GM15510 (cell line): ENCODE measurements at regions not wholly inside any gene's neighbourhood (a gene's known extent, or its start where the extent isn't known, plus 50 kb on each side); places are given as distances from the start of the nearest gene placed in this dataset.

Experiments
- POLR2A ChIP-seq: IDR thresholded peaks from 3 replicates; pipeline ENCODE4 v1.6.1; 2011; ENCODE audit warnings: borderline replicate concordance; ENCODE audit not compliant: insufficient read length; ENCODE audit errors: extremely low read depth

DNA sequence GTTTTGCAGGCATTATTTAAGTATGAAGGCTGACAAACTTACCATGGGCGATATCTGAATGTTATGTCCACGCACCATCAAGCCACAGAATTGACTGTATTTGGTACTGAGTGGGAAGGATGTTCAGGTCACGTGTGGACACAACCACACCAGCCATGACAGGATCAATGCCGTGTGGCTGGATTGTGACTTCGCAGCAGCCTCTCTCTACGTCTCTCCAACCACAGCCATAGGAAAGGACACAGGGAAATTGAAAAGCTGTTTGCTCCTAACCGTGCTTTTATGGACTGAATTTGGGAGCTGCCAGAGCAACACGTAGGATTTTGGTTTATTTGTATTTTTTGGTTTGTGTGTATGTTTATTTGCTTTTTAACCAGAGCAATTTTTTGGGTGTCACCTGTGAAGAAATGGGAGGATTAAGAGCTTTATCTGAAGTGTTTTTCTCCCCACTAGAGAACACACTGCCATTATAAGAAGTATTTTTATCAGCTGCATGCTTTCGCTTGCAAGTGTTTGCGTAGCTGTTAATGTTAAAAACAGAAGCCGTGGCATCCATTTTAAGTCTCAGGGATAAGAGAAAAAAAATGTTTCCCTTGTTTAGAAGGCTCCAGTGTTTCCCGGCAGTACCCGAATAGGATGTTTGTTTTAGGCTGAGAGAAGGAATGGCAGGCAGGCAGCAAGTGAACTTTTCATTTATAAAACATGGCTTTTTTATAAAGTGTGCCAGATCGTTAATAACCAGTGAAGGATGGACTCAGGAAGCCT, 401.1 kb upstream of the NFE2L3 start:
- TF ChIP-seq POLR2A, result no peak

- TF ChIP-seq POLR2A, result no peak
Observed at GRCh38 chr7:25752154-25752553, 399.8 kb upstream of the NFE2L3 start.

GRCh38 chr7:25752967-25753791, 398.8 kb upstream of the NFE2L3 start:
- no peak for TF ChIP-seq POLR2A

GRCh38 chr7:25753837-25754236, 398.2 kb upstream of the NFE2L3 start:
- TF ChIP-seq POLR2A, result no peak

GRCh38 chr7:25754333-25754732, 397.7 kb upstream of the NFE2L3 start:
- no peak for TF ChIP-seq POLR2A

DNA sequence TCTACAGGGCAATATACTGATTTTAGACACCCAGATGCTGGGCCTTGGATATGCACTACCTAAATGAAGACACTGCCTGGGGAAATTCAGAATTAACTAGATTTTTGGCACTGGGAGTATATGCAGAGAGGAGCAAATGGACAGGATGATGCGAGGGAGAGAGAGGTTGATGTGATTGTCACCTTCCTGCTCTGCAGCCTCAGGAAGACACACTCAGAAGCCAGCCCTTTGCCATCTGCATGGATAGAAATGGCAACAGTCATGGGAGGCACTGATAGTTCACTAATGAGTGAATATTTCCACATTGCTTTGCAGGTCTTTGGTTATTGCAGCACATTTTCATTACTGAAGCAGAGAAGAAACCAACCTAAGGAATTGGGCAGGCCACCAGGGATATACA, 397.2 kb upstream of the NFE2L3 start:
- TF ChIP-seq POLR2A, result no peak

DNA sequence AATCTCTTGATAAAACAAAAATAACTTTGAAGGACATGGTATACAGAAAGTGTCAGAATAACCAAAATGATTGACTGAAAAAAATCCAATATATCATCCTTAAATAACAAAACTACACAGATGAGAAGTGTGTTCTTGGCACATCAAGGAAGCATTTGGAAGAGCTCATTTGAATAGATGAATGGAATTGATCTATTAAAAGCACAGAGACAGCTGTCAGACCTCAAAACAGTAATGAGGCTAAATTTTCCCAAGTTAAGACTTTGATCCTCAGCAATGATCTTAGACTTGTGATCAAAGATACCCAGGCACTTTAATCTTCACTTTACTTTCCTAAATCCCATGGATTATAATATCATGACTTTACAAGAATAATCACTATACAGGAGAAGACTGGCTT, 395.4 kb upstream of the NFE2L3 start:
- no peak for TF ChIP-seq POLR2A

DNA sequence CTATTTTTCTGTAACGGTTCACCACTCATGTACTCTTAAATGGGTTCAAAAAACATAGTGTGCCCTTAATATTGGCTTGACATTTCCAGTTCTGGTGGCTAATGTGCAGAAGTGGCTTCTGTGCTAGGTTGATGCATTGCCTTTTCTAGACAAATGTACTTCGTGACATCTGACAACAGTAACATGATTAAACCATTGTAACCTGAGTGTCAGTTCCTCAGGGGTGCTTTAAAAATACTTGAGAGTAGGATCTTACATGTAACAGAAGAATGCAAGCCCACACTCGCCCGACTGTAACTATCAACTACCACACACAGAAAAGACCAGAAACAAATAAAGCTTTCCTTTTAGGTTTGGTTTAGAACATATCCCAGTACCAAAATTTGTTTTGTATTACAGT, 393.4 kb upstream of the NFE2L3 start:
- no peak for TF ChIP-seq POLR2A

- no peak for TF ChIP-seq POLR2A
Observed at GRCh38 chr7:25759286-25759685, 392.7 kb upstream of the NFE2L3 start.

DNA sequence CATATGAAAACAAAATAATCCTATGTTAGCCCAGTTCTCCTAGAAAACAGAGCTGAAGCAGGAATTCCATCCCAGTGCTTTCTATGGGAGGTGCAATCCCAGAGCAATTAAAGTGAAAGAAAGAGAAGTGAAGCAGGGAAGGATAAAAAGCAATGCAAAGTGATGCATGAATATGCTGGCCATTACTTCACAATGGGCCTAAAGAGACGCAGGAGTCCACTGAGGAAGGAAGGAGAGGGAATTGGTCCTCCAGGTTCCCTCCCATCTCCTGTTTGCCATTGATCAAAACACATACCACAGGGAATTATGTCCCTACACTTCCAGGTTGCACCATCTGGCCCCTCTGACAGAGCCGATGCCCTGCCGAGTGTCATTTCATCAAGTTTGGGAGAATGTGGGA, 392.2 kb upstream of the NFE2L3 start:
- no peak for TF ChIP-seq POLR2A

DNA sequence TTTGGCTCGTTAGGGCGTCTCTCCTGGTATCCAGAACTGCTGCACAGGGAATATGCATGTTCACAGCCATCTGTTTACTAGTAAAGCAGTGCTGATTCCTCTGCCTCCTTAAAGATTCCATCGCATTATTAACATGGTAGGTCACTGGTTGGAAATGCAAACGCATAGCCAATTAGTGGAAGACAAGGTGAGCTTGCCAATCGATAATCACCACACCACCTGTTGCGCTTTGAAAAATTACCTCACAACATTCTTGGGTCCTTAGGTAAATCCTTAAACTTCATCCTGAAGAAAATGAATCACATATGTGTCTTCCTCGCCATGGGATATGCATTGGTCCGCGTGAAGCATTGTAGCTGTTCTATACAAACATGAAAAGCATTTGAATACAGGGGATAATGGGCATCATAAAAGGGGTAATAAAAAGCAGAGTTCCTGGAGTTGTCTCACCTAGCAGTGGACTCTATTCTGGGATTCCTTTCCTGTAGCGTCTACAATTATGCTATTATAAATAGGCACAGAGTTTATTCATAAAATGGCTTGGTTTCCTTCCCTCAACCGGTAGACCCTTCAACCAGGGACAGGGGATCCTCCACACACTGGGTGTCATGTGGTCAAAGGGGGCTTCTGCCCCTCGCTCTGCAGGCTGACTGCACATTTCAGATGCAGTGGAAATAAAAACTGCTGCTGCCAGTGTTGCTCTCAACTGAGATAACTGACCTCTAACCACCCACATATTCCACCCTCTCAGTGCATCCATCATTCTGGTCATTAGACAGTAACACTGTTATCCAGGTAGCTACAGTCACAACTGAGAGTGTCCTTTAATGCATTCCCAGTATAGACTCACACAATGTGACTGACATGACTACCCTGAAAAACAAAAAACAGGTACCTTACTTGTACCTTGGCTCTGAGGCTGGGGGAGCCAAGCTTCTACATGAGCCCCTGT, 389.2 kb upstream of the NFE2L3 start:
- TF ChIP-seq POLR2A, result no peak

- TF ChIP-seq POLR2A, result no peak
Observed at GRCh38 chr7:25763463-25763860, 388.5 kb upstream of the NFE2L3 start.

DNA sequence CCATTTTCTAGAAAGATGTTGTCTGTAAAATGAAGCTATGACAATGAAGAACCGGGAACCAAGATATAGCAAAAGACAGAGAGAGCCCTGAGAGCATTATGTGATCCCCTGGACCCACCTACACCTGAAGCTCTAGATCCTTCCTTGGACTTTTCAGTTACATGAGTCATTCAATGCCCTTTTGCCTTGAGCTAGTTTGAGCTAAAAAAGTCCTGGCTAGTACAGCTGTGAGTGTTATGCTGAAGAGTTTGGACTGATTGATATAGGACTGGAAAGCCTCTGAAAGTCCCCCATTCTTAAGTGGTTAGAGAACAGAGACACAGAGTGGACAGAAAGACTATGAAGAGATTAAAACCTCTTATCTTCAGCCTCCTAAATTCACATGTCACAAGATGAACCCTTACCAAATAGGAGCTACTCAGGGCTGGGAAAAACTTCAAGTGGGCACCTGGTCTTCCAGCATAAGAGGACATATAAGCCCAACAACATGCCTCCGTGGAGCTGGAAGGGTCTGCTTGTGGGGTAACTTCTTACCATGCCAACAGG, 386.8 kb upstream of the NFE2L3 start:
- TF ChIP-seq POLR2A, result no peak

- no peak for TF ChIP-seq POLR2A
Observed at GRCh38 chr7:25770235-25770634, 381.8 kb upstream of the NFE2L3 start.
